ENCODE measurements at regions not wholly inside any gene's neighbourhood (a gene's known extent, or its start where the extent isn't known, plus 50 kb on each side); places are given as distances from the start of the nearest gene placed in this dataset.

GRCh38 chr10:9670911-9671310, 1346.8 kb upstream of the CELF2 start:
- TF ChIP-seq CTCF (IDR thresholded peaks at IDR 0.05) = no peak
- Histone ChIP-seq H3K36me3 (no peaks in the 10 kb centered on the region), H3K4me3 (no peak overlapping the region), H3K27me3 (no peaks in the 10 kb centered on the region), H3K27ac (no peak overlapping the region), H3K4me1 (no peaks in the 10 kb centered on the region), H3K9me3 (no peaks in the 10 kb centered on the region)
- DNase-seq (no peak), ATAC-seq (no peak)
- intact Hi-C loops (cut with DNase I) = no loop called here

GRCh38 chr10:9681655-9682054, 1336.0 kb upstream of the CELF2 start:
- intact Hi-C loops (cut with DNase I) = no loop called here
- Histone ChIP-seq H3K36me3 (no peaks in the 10 kb centered on the region), H3K27ac (no peak overlapping the region), H3K27me3 (no peaks in the 10 kb centered on the region), H3K4me1 (no peaks in the 10 kb centered on the region), H3K4me3 (no peak overlapping the region), H3K9me3 (peaks cover 0 to 13% of the 10 kb centered on the region in 2 donors)
- DNase-seq = no peak
- ATAC-seq = no peak
- TF ChIP-seq CTCF (IDR thresholded peaks at IDR 0.05) = no peak

- TF ChIP-seq CTCF (IDR thresholded peaks at IDR 0.05) = no peak
- ATAC-seq = no peak
- no peaks in the 10 kb centered on the region for H3K36me3 ChIP-seq
- intact Hi-C loops (cut with DNase I) = no loop called here
- DNase-seq = no peak
- H3K27ac ChIP-seq = no peak overlapping the region
- no peaks in the 10 kb centered on the region for H3K27me3 ChIP-seq
- peaks cover 0 to 13% of the 10 kb centered on the region in 2 donors for H3K9me3 ChIP-seq
- no peak overlapping the region for H3K4me3 ChIP-seq
- no peaks in the 10 kb centered on the region for H3K4me1 ChIP-seq
Observed at GRCh38 chr10:9682802-9683201, 1334.9 kb upstream of the CELF2 start.

GRCh38 chr10:9684186-9684585, 1333.5 kb upstream of the CELF2 start:
- DNase-seq (no peak), ATAC-seq (no peak)
- no peaks in the 10 kb centered on the region for H3K27me3 ChIP-seq
- no peak for TF ChIP-seq CTCF (IDR thresholded peaks at IDR 0.05)
- no peaks in the 10 kb centered on the region for H3K36me3 ChIP-seq
- H3K9me3 ChIP-seq = peaks cover 0 to 13% of the 10 kb centered on the region in 2 donors
- no peaks in the 10 kb centered on the region for H3K4me1 ChIP-seq
- intact Hi-C loops (cut with DNase I) = no loop called here
- H3K27ac ChIP-seq = no peak overlapping the region
- H3K4me3 ChIP-seq = no peak overlapping the region

- H3K4me3 ChIP-seq = no peak overlapping the region
- H3K9me3 ChIP-seq = peaks cover 0 to 13% of the 10 kb centered on the region in 2 donors
- no peaks in the 10 kb centered on the region for H3K36me3 ChIP-seq
- intact Hi-C loops (cut with DNase I) = no loop called here
- H3K27ac ChIP-seq = no peak overlapping the region
- DNase-seq (no peak), ATAC-seq (no peak)
- TF ChIP-seq CTCF (IDR thresholded peaks at IDR 0.05) = no peak
- no peaks in the 10 kb centered on the region for H3K4me1 ChIP-seq
- no peaks in the 10 kb centered on the region for H3K27me3 ChIP-seq
Observed at GRCh38 chr10:9685596-9685995, 1332.1 kb upstream of the CELF2 start.
